ENCODE measurements at regions not wholly inside any gene's neighbourhood (a gene's known extent, or its start where the extent isn't known, plus 50 kb on each side); places are given as distances from the start of the nearest gene placed in this dataset.

DNA sequence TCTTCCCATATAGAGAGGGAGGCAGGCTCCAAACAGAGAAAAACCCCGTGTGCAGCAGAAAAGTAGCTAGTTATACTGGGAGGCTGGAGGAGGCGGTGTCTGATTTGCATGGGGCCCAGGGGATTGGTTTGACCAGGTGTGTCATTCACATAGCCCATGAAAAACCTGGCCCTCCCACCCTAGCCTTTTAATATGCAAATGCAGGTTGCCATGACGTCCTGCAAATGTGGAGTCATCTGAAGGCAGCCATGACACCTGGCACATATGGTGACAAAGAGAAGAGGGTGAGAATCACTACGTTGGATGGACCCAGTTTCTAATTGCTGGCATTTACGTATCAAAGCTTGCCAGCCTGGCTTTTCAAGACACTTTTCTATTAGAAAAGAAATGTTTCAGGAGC lies 57.8 kb downstream of the FAM181B start:
- Histone ChIP-seq H3K9me3 (ENCODE audit: control insufficient read depth, insufficient read depth, low read length) (no peaks in the 10 kb centered on the region), H2AFZ (replicated peaks; ENCODE audit: low read length, poor library complexity) (no peak overlapping the region), H3K9me1 (ENCODE audit: insufficient read depth, low read length) (no peaks in the 10 kb centered on the region), H3K9ac (ENCODE audit: low read depth, low read length) (no peak overlapping the region), H3K4me3 (ENCODE audit: insufficient read depth, low read depth, low read length) (no peak overlapping the region), H4K20me1 (ENCODE audit: insufficient read depth, low read length) (no peaks in the 10 kb centered on the region), H2BK120ac (ENCODE audit: low read depth, low read length) (no peak overlapping the region), H2AK5ac (ENCODE audit: low read depth, low read length) (no peak overlapping the region), H2BK5ac (ENCODE audit: low read depth, low read length, poor library complexity, severe bottlenecking) (no peak overlapping the region), H2BK20ac (ENCODE audit: low read depth, low read length) (no peak overlapping the region), H3K4me1 (ENCODE audit: control insufficient read depth, insufficient read depth, low read length) (no peaks in the 10 kb centered on the region), H4K8ac (ENCODE audit: low read depth in 2 of 2, low read length in 2 of 2) (no peak overlapping the region), H3K23ac (ENCODE audit: low read depth, low read length) (no peak overlapping the region), H3K14ac (replicated peaks; ENCODE audit: low read depth, low read length) (no peak overlapping the region), H3K4ac (ENCODE audit: low read depth, low read length) (no peak overlapping the region), H4K91ac (ENCODE audit: insufficient read depth, low read depth, low read length) (no peak overlapping the region), H3K27me3 (ENCODE audit: control insufficient read depth, insufficient read depth, low read length) (no peaks in the 10 kb centered on the region), H2BK15ac (ENCODE audit: low read depth, low read length) (no peak overlapping the region), H3K4me2 (ENCODE audit: low read depth, low read length) (no peak overlapping the region), H3K36me3 (ENCODE audit: control insufficient read depth, insufficient read depth, low read length) (no peaks in the 10 kb centered on the region), H3K56ac (ENCODE audit: extremely low read depth, insufficient read depth, low read length) (no peak overlapping the region), H2AK9ac (replicated peaks; ENCODE audit: low read depth, low read length, poor library complexity) (no peak overlapping the region), H3K27ac (ENCODE audit: insufficient read depth, low read length) (no peak overlapping the region), H3K79me1 (ENCODE audit: low read depth in 1 of 2, low read length in 2 of 2) (no peaks in the 10 kb centered on the region), H4K5ac (ENCODE audit: low read depth, low read length) (no peak overlapping the region), H3K18ac (ENCODE audit: low read depth, low read length) (no peak overlapping the region)
- DNase-seq, result no peak
- TF ChIP-seq, protein P1, sequence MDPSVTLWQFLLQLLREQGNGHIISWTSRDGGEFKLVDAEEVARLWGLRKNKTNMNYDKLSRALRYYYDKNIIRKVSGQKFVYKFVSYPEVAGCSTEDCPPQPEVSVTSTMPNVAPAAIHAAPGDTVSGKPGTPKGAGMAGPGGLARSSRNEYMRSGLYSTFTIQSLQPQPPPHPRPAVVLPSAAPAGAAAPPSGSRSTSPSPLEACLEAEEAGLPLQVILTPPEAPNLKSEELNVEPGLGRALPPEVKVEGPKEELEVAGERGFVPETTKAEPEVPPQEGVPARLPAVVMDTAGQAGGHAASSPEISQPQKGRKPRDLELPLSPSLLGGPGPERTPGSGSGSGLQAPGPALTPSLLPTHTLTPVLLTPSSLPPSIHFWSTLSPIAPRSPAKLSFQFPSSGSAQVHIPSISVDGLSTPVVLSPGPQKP (IDR thresholded peaks at IDR 0.05; ENCODE audit: borderline replicate concordance, low read depth, low read length), result no peak
- TF ChIP-seq SMC3 (IDR thresholded peaks at IDR 0.05; ENCODE audit: low read depth, low read length) (no peak), NFE2L2 (IDR thresholded peaks at IDR 0.05; ENCODE audit: low read depth, low read length) (no peak), CEBPB (IDR thresholded peaks at IDR 0.05; ENCODE audit: low read depth, low read length) (no peak), MXI1 (IDR thresholded peaks at IDR 0.05; ENCODE audit: borderline replicate concordance, low read depth, low read length) (no peak), RCOR1 (IDR thresholded peaks at IDR 0.05; ENCODE audit: insufficient replicate concordance, low read length) (no peak), MAZ (IDR thresholded peaks at IDR 0.05; ENCODE audit: borderline replicate concordance, low read depth, low read length) (no peak), RAD21 (IDR thresholded peaks at IDR 0.05; ENCODE audit: low read length) (no peak), CHD1 (IDR thresholded peaks at IDR 0.05; ENCODE audit: low read depth, low read length) (no peak), RFX5 (IDR thresholded peaks at IDR 0.05; ENCODE audit: low read depth, low read length) (no peak), BHLHE40 (IDR thresholded peaks at IDR 0.05; ENCODE audit: low read depth, low read length) (no peak), MAFK (IDR thresholded peaks at IDR 0.05; ENCODE audit: low read depth, low read length) (no peak), FOS (IDR thresholded peaks at IDR 0.05; ENCODE audit: low read depth, low read length) (no peak), POLR2A (IDR thresholded peaks at IDR 0.05; ENCODE audit: low read depth, low read length) (no peak)
- TF ChIP-seq, protein P2, sequence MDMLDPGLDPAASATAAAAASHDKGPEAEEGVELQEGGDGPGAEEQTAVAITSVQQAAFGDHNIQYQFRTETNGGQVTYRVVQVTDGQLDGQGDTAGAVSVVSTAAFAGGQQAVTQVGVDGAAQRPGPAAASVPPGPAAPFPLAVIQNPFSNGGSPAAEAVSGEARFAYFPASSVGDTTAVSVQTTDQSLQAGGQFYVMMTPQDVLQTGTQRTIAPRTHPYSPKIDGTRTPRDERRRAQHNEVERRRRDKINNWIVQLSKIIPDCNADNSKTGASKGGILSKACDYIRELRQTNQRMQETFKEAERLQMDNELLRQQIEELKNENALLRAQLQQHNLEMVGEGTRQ (IDR thresholded peaks at IDR 0.05; ENCODE audit: low read depth, low read length), result no peak
- TF ChIP-seq, protein P3, sequence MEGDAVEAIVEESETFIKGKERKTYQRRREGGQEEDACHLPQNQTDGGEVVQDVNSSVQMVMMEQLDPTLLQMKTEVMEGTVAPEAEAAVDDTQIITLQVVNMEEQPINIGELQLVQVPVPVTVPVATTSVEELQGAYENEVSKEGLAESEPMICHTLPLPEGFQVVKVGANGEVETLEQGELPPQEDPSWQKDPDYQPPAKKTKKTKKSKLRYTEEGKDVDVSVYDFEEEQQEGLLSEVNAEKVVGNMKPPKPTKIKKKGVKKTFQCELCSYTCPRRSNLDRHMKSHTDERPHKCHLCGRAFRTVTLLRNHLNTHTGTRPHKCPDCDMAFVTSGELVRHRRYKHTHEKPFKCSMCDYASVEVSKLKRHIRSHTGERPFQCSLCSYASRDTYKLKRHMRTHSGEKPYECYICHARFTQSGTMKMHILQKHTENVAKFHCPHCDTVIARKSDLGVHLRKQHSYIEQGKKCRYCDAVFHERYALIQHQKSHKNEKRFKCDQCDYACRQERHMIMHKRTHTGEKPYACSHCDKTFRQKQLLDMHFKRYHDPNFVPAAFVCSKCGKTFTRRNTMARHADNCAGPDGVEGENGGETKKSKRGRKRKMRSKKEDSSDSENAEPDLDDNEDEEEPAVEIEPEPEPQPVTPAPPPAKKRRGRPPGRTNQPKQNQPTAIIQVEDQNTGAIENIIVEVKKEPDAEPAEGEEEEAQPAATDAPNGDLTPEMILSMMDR (conservative IDR thresholded peaks at IDR 0.05; ENCODE audit: low read depth, low read length), result no peak
- no peak for ATAC-seq (ENCODE audit: low read depth)
- ChIA-PET CTCF (no interaction called here), POLR2A (ENCODE audit: unreplicated experiment) (no interaction called here)
- in situ Hi-C loops (cut with MboI; ENCODE audit: low sequenced_read_pairs) (loop anchor here (25.0 kb wide), 1 partner anchor 1136 kb away; no protein-coding TSS in a partner anchor), intact Hi-C loops (cut with micrococcal nuclease) (no loop called here), dilution Hi-C loops (cut with HindIII; ENCODE audit: low sequenced_read_pairs, unreplicated experiment) (no loop called here)
- WGBS, 2 experiments (ENCODE audit: extremely low coverage in 2 of 2, insufficient read length in 1 of 2), result no CpG with 5 or more reads among the region's 5 CpGs
- no TSS peak for BruUV-seq (replicated peaks)
